ENCODE measurements at regions not wholly inside any gene's neighbourhood (a gene's known extent, or its start where the extent isn't known, plus 50 kb on each side); places are given as distances from the start of the nearest gene placed in this dataset.

GRCh38 chr18:46379323-46379950 lies 275.3 kb downstream of the HAUS1 start:
- no peak for DNase-seq (ENCODE audit: low read depth)

- DNase-seq (ENCODE audit: low read depth), result no peak
Observed at GRCh38 chr18:46385124-46385523, 271.9 kb downstream of the LOXHD1 start.

GRCh38 chr18:46386788-46387187 lies 270.2 kb downstream of the LOXHD1 start:
- no peak for DNase-seq (ENCODE audit: low read depth)

- DNase-seq (ENCODE audit: low read depth), result no peak
Observed at GRCh38 chr18:46387441-46388131, 269.4 kb downstream of the LOXHD1 start.

GRCh38 chr18:46388286-46388685 lies 268.7 kb downstream of the LOXHD1 start:
- DNase-seq (ENCODE audit: low read depth), result no peak

GRCh38 chr18:46392576-46392975 lies 264.4 kb downstream of the LOXHD1 start:
- DNase-seq (ENCODE audit: low read depth), result no peak

- no peak for DNase-seq (ENCODE audit: low read depth)
Observed at GRCh38 chr18:46393230-46393629, 263.8 kb downstream of the LOXHD1 start.

- no peak for DNase-seq (ENCODE audit: low read depth)
Observed at GRCh38 chr18:46393961-46394360, 263.1 kb downstream of the LOXHD1 start.

- no peak for DNase-seq (ENCODE audit: low read depth)
Observed at GRCh38 chr18:46395795-46396194, 261.2 kb downstream of the LOXHD1 start.

- no peak for DNase-seq (ENCODE audit: low read depth)
Observed at GRCh38 chr18:46397174-46397573, 259.8 kb downstream of the LOXHD1 start.

- no peak for DNase-seq (ENCODE audit: low read depth)
Observed at GRCh38 chr18:46398005-46398404, 259.0 kb downstream of the LOXHD1 start.

- DNase-seq (ENCODE audit: low read depth), result no peak
Observed at GRCh38 chr18:46398625-46399024, 258.4 kb downstream of the LOXHD1 start.

- DNase-seq (ENCODE audit: low read depth), result no peak
Observed at GRCh38 chr18:46399303-46399702, 257.7 kb downstream of the LOXHD1 start.

- DNase-seq (ENCODE audit: low read depth), result no peak
Observed at GRCh38 chr18:46400449-46400848, 256.6 kb downstream of the LOXHD1 start.

GRCh38 chr18:46401486-46402070 lies 255.4 kb downstream of the LOXHD1 start:
- DNase-seq (ENCODE audit: low read depth), result no peak

GRCh38 chr18:46402396-46402795 lies 254.6 kb downstream of the LOXHD1 start:
- DNase-seq (ENCODE audit: low read depth), result peak; percentile 6

- DNase-seq (ENCODE audit: low read depth), result no peak
Observed at GRCh38 chr18:46402945-46403344, 254.1 kb downstream of the LOXHD1 start.

- DNase-seq (ENCODE audit: low read depth), result no peak
Observed at GRCh38 chr18:46405832-46406538, 251.0 kb downstream of the LOXHD1 start.

- no peak for DNase-seq (ENCODE audit: low read depth)
Observed at GRCh38 chr18:46406539-46406932, 250.5 kb downstream of the LOXHD1 start.

- DNase-seq (ENCODE audit: low read depth), result no peak
Observed at GRCh38 chr18:46407486-46408166, 249.4 kb downstream of the LOXHD1 start.

- no peak for DNase-seq (ENCODE audit: low read depth)
Observed at GRCh38 chr18:46408334-46408987, 248.6 kb downstream of the LOXHD1 start.
